GM13976 (cell line): ENCODE measurements at regions not wholly inside any gene's neighbourhood (a gene's known extent, or its start where the extent isn't known, plus 50 kb on each side); places are given as distances from the start of the nearest gene placed in this dataset.

Source experiments
- DNase-seq: peaks from one replicate; pipeline ENCODE4 v3.0.0; 2012; ENCODE audit warnings: low spot score
- in situ Hi-C: fragments of 300-500 bp; cut with MboI; formaldehyde crosslinking; loops from one replicate; pipeline ENCODE4 v1.12.0; 2022; ENCODE audit warnings: low sequenced_read_pairs, mixed read lengths, inconsistent platforms; ENCODE audit not compliant: unreplicated experiment
- TF ChIP-seq, protein P1 (sequence below): IDR thresholded peaks from 2 replicates; pipeline ENCODE4 v1.5.1; 2012; ENCODE audit warnings: borderline replicate concordance, mild to moderate bottlenecking; ENCODE audit not compliant: insufficient read depth; ENCODE audit errors: extremely low read depth, missing control alignments, control extremely low read depth

DNA sequence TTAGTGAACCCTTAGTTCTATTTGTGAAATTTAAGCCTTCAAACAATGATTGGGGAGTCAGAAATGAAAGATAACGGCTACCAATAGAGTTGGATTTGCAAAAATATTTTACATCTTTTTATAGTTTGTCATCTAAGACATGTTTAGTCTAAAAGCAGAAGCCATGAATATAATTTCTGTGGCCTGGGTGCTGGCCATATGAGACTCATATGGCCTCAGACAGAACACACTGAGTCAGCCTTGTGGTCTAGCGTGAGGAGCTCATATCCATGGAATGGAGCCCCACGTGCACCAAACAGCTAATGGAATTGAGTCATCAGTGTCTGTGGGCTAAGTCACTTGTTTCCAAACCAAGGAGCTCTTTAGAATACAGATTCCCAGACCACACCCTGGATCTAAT, 240.7 kb upstream of the NREP start:
- TF ChIP-seq, protein P1, sequence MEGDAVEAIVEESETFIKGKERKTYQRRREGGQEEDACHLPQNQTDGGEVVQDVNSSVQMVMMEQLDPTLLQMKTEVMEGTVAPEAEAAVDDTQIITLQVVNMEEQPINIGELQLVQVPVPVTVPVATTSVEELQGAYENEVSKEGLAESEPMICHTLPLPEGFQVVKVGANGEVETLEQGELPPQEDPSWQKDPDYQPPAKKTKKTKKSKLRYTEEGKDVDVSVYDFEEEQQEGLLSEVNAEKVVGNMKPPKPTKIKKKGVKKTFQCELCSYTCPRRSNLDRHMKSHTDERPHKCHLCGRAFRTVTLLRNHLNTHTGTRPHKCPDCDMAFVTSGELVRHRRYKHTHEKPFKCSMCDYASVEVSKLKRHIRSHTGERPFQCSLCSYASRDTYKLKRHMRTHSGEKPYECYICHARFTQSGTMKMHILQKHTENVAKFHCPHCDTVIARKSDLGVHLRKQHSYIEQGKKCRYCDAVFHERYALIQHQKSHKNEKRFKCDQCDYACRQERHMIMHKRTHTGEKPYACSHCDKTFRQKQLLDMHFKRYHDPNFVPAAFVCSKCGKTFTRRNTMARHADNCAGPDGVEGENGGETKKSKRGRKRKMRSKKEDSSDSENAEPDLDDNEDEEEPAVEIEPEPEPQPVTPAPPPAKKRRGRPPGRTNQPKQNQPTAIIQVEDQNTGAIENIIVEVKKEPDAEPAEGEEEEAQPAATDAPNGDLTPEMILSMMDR = no peak
- DNase-seq = no peak
- in situ Hi-C loops = no loop called here

DNA sequence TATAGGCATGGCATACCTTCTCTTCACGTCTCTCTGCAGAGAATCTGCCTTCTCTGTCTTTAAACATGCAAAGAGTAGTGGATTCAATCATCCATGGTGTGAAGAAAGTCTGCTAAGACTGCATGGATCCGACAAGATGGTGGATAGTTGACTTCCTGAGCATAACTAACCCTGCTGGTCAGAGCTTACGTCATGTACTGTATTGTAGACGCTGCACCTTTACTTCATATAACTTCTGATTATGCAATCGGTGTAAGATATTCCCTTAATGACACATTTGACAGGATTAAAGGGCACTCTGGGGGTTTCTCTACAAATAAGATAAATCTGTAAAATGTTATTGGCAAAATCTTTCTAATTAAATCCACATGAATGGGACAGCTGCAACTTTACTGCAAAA, 240.3 kb upstream of the NREP start:
- TF ChIP-seq, protein P1 = no peak
- DNase-seq = no peak
- in situ Hi-C loops = no loop called here

DNA sequence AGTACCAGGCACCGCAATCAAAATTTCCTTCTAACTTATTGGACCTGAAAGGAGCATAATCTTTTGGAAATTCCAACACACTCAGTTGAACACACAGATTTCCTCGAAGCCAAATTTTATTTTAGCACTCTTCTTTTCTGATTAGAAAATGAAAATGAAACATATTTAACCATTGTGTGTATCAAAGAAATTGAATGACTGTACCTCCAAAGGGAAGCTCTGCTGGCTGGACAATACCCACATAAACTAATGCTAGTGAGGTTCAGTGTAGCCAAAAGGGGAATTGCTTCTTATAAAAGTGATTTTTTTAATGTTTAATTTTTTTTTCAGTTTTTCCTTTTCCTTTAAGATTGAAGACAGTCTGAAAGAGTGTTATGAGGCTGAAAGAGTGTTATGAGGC, 239.6 kb upstream of the NREP start:
- in situ Hi-C loops = no loop called here
- TF ChIP-seq, protein P1 = no peak
- no peak for DNase-seq

DNA sequence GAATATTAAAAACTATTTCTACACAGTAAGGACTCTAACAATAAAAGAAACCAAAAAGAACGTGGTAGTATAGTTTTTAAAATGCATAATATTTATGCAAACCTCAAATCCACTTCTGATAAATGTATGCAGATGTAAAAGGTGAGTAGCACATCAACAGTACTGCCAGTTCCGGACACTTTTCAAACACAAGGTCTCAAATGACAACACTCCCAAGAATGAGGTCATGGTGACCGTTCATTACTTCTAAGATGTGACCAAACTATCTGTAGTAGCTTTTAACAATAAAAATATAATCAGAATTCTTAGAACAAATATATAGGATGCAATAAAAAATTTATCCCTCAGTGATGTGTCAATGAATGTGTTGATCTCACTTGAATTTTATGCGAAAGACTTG, 238.7 kb upstream of the NREP start:
- TF ChIP-seq, protein P1 = no peak
- in situ Hi-C loops = no loop called here

DNA sequence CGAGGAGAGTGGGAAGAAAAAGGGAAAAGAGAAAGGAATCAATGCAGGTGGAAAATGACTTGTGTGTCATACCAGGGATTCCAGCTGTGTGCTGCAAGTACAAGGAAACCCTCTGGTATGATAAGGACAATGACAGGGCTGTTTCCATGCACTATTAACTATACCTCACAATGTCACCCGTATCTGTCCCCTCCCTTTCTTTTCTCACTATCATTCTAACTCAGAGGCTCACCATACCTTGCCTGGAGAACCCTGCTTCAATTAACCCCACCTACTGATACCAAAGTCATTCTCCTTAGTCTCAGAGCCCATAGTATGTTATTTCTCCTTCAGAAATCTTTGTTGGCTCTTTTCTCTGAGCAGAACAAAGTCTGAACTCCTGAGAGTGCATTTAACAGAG, 236.2 kb upstream of the NREP start:
- in situ Hi-C loops = no loop called here
- no peak for DNase-seq
- TF ChIP-seq, protein P1 = no peak

More for the DNA sequence above, 238.7 kb upstream of the NREP start:
- DNase-seq = no peak

DNA sequence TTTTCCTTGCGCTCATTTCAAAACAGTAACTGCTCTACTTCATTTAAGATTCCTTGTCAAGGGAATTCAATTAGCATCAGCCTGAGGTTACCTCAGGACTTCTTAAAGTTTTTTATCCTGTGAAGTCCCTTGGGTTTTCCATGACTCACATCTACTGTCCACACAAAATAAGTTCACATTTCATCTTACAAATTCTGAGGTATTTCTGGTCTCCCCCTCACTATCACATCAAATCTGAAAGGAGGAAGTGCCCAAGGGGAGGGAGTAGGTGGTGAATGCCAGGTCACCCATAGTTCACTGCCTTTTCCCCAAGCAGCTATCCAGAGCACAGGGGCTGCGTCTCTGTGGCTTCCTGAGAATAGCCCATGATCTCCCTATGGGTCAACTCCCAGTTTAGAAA, 227.1 kb upstream of the NREP start:
- in situ Hi-C loops = no loop called here
- DNase-seq = peak; percentile 57

More for the DNA sequence above, 227.1 kb upstream of the NREP start:
- TF ChIP-seq, protein P1 = no peak
